GM12878 (cell line): ENCODE measurements at regions not wholly inside any gene's neighbourhood (a gene's known extent, or its start where the extent isn't known, plus 50 kb on each side); places are given as distances from the start of the nearest gene placed in this dataset.

ENCODE experiments used
- BACH1 ChIP-seq: fragments of 450-650 bp; IDR thresholded peaks from 2 replicates; pipeline ENCODE4 v1.6.1; 2017; ENCODE audit warnings: mild to moderate bottlenecking, borderline replicate concordance
- BCL11A ChIP-seq: IDR thresholded peaks from 2 replicates; pipeline ENCODE4 v1.6.1; 2011; ENCODE audit warnings: low read depth, low read length
- CHD1 ChIP-seq: IDR thresholded peaks from 2 replicates; pipeline ENCODE4 v1.6.1; 2012; ENCODE audit warnings: low read depth, low read length, improper control_type of control experiment
- CTCF ChIP-seq, 3 experiments: IDR thresholded peaks in 2 of 3; conservative IDR thresholded peaks in 1 of 3; 2 replicates each; pipeline ENCODE4 v1.5.1; 2011; ENCODE audit warnings: low read depth in 3 of 3, low read length in 3 of 3, mild to moderate bottlenecking in 3 of 3, control low read depth in 2 of 3, moderate library complexity in 2 of 3, inconsistent platforms in 1 of 3, mixed read lengths in 1 of 3; ENCODE audit not compliant: control insufficient read depth in 2 of 3, insufficient read depth in 1 of 3; ENCODE audit errors: extremely low read depth in 1 of 3
- ELK1 ChIP-seq: IDR thresholded peaks from 2 replicates; pipeline ENCODE4 v1.6.1; 2012; ENCODE audit warnings: low read depth, low read length, improper control_type of control experiment
- MXI1 ChIP-seq: fragments of 150-350 bp; IDR thresholded peaks from 2 replicates; pipeline ENCODE4 v1.6.1; 2011; ENCODE audit warnings: low read depth, mild to moderate bottlenecking, inconsistent platforms, low read length, improper control_type of control experiment
- MYC ChIP-seq: IDR thresholded peaks from 2 replicates; pipeline ENCODE4 v1.6.1; 2011; ENCODE audit warnings: mild to moderate bottlenecking, low read length, moderate library complexity, inconsistent platforms; ENCODE audit not compliant: insufficient read depth, insufficient replicate concordance, insufficient read length, severe bottlenecking
- NFIC ChIP-seq: IDR thresholded peaks from 2 replicates; pipeline ENCODE4 v1.6.1; 2012; ENCODE audit warnings: low read depth, mild to moderate bottlenecking, inconsistent platforms, low read length, moderate library complexity
- NR2C2 ChIP-seq: IDR thresholded peaks from 2 replicates; pipeline ENCODE4 v1.6.1; 2011; ENCODE audit warnings: borderline replicate concordance, low read depth; ENCODE audit not compliant: control insufficient read depth, insufficient read length
- SMC3 ChIP-seq: IDR thresholded peaks from 2 replicates; pipeline ENCODE4 v1.6.1; 2011; ENCODE audit warnings: low read length, improper control_type of control experiment, borderline replicate concordance
- SREBF2 ChIP-seq: IDR thresholded peaks from 2 replicates; pipeline ENCODE4 v1.6.1; 2012; ENCODE audit warnings: mild to moderate bottlenecking, low read length
- TCF3 ChIP-seq: IDR thresholded peaks from 2 replicates; pipeline ENCODE4 v1.6.1; 2012; ENCODE audit warnings: low read depth, mild to moderate bottlenecking, low read length, borderline replicate concordance; ENCODE audit not compliant: insufficient read depth
- ZBTB33 ChIP-seq: fragments of 450-650 bp; IDR thresholded peaks from 2 replicates; pipeline ENCODE4 v1.6.1; 2017; ENCODE audit warnings: mild to moderate bottlenecking
- ZZZ3 ChIP-seq: IDR thresholded peaks from 2 replicates; pipeline ENCODE4 v1.6.1; 2011; ENCODE audit warnings: low read depth; ENCODE audit not compliant: control insufficient read depth, insufficient read length

GRCh38 chr2:16187482-16187817 is 247.1 kb downstream of the MYCN start:
- TF ChIP-seq NFIC = no peak
- TF ChIP-seq CTCF (IDR thresholded peaks at IDR 0.05 in 2 of 3, conservative IDR thresholded peaks at IDR 0.05 in 1 of 3; ENCODE audit: control insufficient read depth in 2 of 3, extremely low read depth in 1 of 3, insufficient read depth in 1 of 3, low read depth in 3 of 3, low read length in 3 of 3) = no peak
- no peak for TF ChIP-seq ZZZ3
- no peak for TF ChIP-seq TCF3
- no peak for TF ChIP-seq ZBTB33
- TF ChIP-seq ELK1 = no peak
- no peak for TF ChIP-seq CHD1
- no peak for TF ChIP-seq MYC
- no peak for TF ChIP-seq NR2C2
- TF ChIP-seq SMC3 = no peak
- TF ChIP-seq BCL11A = no peak
- TF ChIP-seq MXI1 = no peak
- no peak for TF ChIP-seq SREBF2
- no peak for TF ChIP-seq BACH1
